NCI-H2171 (cell line): ENCODE measurements at regions not wholly inside any gene's neighbourhood (a gene's known extent, or its start where the extent isn't known, plus 50 kb on each side); places are given as distances from the start of the nearest gene placed in this dataset.
"Not testable (repeated sequence)": the region's sequence is repeated elsewhere in the genome, so short reads cannot be mapped to it uniquely, and the experiment has no call there.

ENCODE experiments used
- DNase-seq: peaks from one replicate; lab custom pipeline; 2025; lab: John Stamatoyannopoulos, UW

- no peak for DNase-seq
These were observed 51.8 kb upstream of the PMAIP1 start for GRCh38 chr18:59848002-59848401.

GRCh38 chr18:59847491-59847846 is 52.3 kb upstream of the PMAIP1 start:
- not testable (repeated sequence) for DNase-seq

GRCh38 chr18:59846814-59847490 is 52.8 kb upstream of the PMAIP1 start:
- no peak for DNase-seq

- no peak for DNase-seq
These were observed 56.8 kb upstream of the PMAIP1 start for GRCh38 chr18:59842947-59843346.

- no peak for DNase-seq
These were observed 59.7 kb upstream of the PMAIP1 start for GRCh38 chr18:59839931-59840685.

- DNase-seq = no peak
These were observed 60.5 kb upstream of the PMAIP1 start for GRCh38 chr18:59839246-59839645.

- DNase-seq = peak; percentile 42
These were observed 62.2 kb upstream of the PMAIP1 start for GRCh38 chr18:59837586-59837985.

GRCh38 chr18:59835605-59836379 is 64.0 kb upstream of the PMAIP1 start:
- DNase-seq = peak; percentile 66

GRCh38 chr18:59834267-59834666 is 65.5 kb upstream of the PMAIP1 start:
- no peak for DNase-seq

- DNase-seq = no peak
These were observed 66.0 kb upstream of the PMAIP1 start for GRCh38 chr18:59833785-59834184.

GRCh38 chr18:59823596-59824195 is 76.1 kb upstream of the PMAIP1 start:
- peak; percentile 13 for DNase-seq

GRCh38 chr18:59822612-59823550 is 76.9 kb upstream of the PMAIP1 start:
- no peak for DNase-seq

- DNase-seq = no peak
These were observed 77.8 kb upstream of the PMAIP1 start for GRCh38 chr18:59821983-59822382.

- DNase-seq = no peak
These were observed 79.1 kb upstream of the PMAIP1 start for GRCh38 chr18:59820663-59821062.

GRCh38 chr18:59818769-59819168 is 81.0 kb upstream of the PMAIP1 start:
- DNase-seq = no peak

GRCh38 chr18:59814891-59815290 is 84.9 kb upstream of the PMAIP1 start:
- DNase-seq = no peak

- DNase-seq = no peak
These were observed 85.9 kb upstream of the PMAIP1 start for GRCh38 chr18:59813942-59814341.

GRCh38 chr18:59810735-59811520 is 88.9 kb upstream of the PMAIP1 start:
- no peak for DNase-seq

- no peak for DNase-seq
These were observed 89.6 kb upstream of the PMAIP1 start for GRCh38 chr18:59810183-59810582.

GRCh38 chr18:59802031-59802430 is 97.8 kb upstream of the PMAIP1 start:
- DNase-seq = no peak

GRCh38 chr18:59801576-59801975 is 98.2 kb upstream of the PMAIP1 start:
- DNase-seq = no peak
